Activated T-cell treated with anti-CD3 and anti-CD28 coated beads, Interleukin-2, amount 50 U/mL, for 4 hours (primary cell): ENCODE measurements at regions not wholly inside any gene's neighbourhood (a gene's known extent, or its start where the extent isn't known, plus 50 kb on each side); places are given as distances from the start of the nearest gene placed in this dataset.
A peak's percentile ranks its signal among the peaks of the same experiment; 100 is the strongest.

Source experiments
- ATAC-seq, 2 donors: fragments of 200-7000 bp; cut with Tn5 transposase; one replicate each; pipeline ENCODE4 v1.10.0; 2021
- DNase-seq: peaks from one replicate; pipeline ENCODE4 v3.0.0-alpha.2; 2020
- H3K27me3 Mint-ChIP-seq: one replicate; pipeline ENCODE4 v1.8.0; 2021; ENCODE audit warnings: low read depth, mixed read lengths
- H3K36me3 Mint-ChIP-seq: one replicate; pipeline ENCODE4 v1.8.0; 2022; ENCODE audit warnings: mixed read lengths; ENCODE audit not compliant: insufficient read depth
- H3K4me1 Mint-ChIP-seq: one replicate; pipeline ENCODE4 v1.8.0; 2021; ENCODE audit warnings: low read depth, mixed read lengths
- H3K4me3 Mint-ChIP-seq: one replicate; pipeline ENCODE4 v1.8.0; 2021; ENCODE audit warnings: mild to moderate bottlenecking, moderate library complexity, mixed read lengths
- H3K9me3 Mint-ChIP-seq: one replicate; pipeline ENCODE4 v1.8.0; 2021; ENCODE audit warnings: mixed read lengths

DNA sequence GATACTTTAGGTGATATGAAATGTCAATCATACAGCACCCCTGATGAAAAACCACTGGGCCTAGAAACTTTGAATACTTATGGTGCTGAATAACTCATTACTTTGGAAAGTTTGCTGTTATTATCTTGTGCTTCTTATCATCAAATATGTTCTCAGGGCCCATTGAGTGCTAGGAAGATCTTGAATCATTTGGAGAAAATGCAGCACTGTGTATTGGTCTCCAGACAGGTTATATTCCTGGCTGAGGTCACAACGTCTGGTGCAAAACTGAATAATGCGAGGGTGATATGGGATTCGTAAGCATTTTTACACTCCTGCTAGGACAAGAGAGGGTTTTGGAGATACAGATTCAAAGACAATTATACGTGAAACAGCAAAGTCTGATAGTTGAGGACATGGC, 249.4 kb upstream of the TNC start:
- no peaks in the 10 kb centered on the region for H3K36me3 Mint-ChIP-seq
- no peaks in the 10 kb centered on the region for H3K4me1 Mint-ChIP-seq
- peaks cover 5% of the 10 kb centered on the region for H3K9me3 Mint-ChIP-seq

DNA sequence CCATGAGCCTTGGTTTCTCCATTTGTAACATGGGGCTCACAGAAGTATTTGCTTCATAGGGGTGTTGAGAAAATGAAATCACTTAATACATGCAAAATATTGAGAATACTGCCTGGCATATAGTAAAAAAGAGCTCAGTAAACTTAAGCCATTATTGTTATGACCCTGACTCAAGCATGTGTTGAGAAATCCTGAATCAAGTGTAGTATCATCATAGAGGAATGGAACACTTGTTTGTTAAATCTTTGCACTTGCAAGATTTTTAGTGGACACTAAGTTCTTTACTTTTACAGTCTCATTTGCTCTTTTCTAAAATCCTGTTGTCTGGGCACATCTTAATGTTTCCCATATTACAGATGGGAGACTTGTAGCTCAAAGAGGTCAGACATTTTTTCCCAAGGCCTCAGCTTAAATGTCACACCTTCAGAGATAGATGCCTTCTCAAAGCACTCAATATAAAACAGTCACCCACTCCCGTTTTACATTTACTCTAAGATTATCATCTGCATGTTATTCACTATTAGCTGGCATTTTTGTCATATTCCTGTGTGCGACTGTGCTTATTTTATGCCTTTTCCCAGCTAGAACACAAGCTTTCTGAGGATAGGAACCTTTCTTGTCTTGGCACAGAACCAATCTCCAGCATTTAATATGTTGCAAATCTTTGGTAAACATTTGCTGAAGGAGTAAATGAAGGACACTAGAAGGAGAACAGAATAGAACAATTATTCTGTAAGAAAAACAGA, 250.0 kb upstream of the TNC start:
- H3K4me3 Mint-ChIP-seq, result no peak overlapping the region
- H3K9me3 Mint-ChIP-seq, result peaks cover 5% of the 10 kb centered on the region
- no peaks in the 10 kb centered on the region for H3K4me1 Mint-ChIP-seq
- no peaks in the 10 kb centered on the region for H3K36me3 Mint-ChIP-seq
- ATAC-seq (no peak), DNase-seq (no peak)
- H3K27me3 Mint-ChIP-seq, result peaks cover 5% of the 10 kb centered on the region

More for the DNA sequence above, 249.4 kb upstream of the TNC start:
- ATAC-seq (no peak), DNase-seq (no peak)
- Mint-ChIP-seq H3K4me3 (no peak overlapping the region), H3K27me3 (peaks cover 5% of the 10 kb centered on the region)

DNA sequence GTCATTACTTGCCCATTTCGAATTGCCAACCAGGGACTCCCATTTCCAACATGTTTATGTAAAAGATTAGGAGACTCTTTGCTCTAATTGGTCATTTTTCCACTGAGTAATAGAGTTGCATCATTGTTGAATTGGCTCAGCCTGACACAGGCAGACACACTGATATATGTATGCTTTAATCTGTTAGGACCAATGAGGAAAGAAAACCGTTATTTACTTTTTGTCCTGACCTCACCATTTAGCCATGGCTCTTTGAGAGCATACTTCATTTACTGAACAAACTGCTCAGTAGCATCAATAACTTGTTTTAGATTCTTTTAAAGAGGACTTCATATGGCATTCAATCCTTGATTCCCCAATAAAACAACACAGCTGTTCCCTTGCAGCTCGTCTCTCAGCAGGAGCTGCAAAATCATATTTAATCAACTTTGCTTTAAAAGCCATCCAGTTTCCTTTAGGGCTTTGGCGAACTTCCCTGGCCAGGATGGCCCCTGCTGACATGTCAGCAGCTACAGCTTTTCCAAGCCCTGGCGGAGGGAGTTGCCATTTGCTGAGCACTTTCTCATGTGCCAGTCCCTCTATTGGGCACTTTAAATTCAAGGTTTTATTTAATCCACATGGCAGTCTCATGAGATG, 251.5 kb upstream of the TNC start:
- Mint-ChIP-seq H3K4me3 (no peak overlapping the region), H3K27me3 (no peaks in the 10 kb centered on the region), H3K36me3 (no peaks in the 10 kb centered on the region), H3K4me1 (no peaks in the 10 kb centered on the region), H3K9me3 (peaks cover 5% of the 10 kb centered on the region)
- DNase-seq (no peak), ATAC-seq (no peak)

DNA sequence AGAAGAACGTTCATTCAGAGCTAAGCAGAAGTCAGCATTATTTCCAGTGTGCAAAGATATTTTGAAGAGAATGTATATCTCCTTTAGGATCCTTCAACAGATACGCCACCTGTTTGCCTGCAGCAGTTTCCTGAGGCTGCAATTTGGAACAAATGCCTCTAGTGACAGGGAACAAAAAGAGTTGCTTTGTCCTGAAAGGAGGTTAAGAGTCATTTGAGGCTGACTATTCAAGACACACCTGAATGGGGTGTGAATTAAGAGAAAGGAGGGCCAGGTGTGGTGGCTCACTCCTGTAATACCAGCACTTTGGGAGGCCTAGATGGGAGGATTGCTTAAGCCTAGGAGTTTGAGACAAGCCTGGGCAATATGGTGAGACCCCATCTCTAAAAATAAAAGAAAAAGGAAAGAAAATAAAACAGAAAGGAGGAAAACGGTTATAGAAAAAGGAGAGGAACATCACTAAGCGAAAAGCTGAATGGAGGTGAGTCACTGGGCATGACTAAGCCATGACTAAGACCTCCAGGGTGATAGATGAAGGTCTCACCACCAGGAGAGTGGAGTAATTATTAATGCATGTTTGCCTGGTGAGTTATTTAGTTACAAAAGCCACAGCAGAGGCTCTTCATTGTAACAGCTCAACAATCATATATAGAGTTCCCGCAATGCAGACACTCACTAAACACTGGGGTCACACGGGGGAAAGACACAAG, 255.2 kb upstream of the TNC start:
- DNase-seq (no peak), ATAC-seq (peak; percentile 73 to 83)
- Mint-ChIP-seq H3K4me1 (no peaks in the 10 kb centered on the region), H3K36me3 (no peaks in the 10 kb centered on the region), H3K9me3 (peaks cover 5% of the 10 kb centered on the region), H3K27me3 (no peaks in the 10 kb centered on the region), H3K4me3 (no peak overlapping the region)

DNA sequence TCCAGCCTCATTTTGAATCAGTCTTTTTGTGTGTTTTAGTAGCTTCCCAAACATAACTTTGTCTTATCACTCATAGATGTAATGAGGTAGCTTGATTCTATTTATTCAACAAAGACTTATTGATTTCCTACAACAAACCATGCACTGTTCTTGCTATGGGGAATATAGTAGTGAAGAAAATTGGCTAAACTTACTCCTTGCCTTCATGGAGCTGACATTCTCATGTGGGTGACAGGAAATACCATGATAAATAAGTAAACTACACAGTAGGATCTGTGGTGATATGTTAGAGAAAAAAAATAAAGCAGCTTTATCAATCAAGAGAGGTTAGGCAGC, 255.7 kb upstream of the TNC start:
- no peak for DNase-seq
- ATAC-seq, result no peak
- peaks cover 5% of the 10 kb centered on the region for H3K9me3 Mint-ChIP-seq
- no peak overlapping the region for H3K4me3 Mint-ChIP-seq
- H3K36me3 Mint-ChIP-seq, result no peaks in the 10 kb centered on the region
- H3K4me1 Mint-ChIP-seq, result no peaks in the 10 kb centered on the region
- H3K27me3 Mint-ChIP-seq, result no peaks in the 10 kb centered on the region

DNA sequence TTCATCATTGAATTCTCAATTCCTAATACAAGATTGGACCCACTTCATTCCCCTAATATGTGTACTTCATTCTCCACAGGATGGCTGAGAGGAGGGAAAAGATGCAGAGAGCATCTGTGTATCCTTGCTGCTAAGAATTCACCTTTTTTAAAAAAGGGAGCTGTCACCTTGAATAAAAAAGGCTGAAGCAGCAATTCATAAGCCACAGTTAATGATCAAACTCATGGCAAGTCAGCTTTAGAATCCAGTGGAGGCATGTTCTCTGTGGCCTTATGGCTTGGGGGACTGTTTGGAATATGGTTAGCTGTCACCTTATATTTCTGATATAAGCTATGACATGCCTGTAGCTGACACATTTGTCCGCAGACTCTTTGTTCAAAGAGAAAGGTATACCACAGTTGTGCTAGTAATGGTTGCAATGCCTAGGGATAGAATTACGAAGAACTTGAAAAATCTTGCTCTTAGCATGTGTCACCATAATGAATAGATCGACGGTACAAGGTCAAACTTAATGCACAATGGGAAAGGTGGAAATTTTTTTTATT, 256.8 kb upstream of the TNC start:
- DNase-seq, result no peak
- Mint-ChIP-seq H3K27me3 (no peaks in the 10 kb centered on the region), H3K4me1 (no peaks in the 10 kb centered on the region), H3K9me3 (peaks cover 5% of the 10 kb centered on the region), H3K4me3 (no peak overlapping the region), H3K36me3 (no peaks in the 10 kb centered on the region)
- ATAC-seq, result no peak

DNA sequence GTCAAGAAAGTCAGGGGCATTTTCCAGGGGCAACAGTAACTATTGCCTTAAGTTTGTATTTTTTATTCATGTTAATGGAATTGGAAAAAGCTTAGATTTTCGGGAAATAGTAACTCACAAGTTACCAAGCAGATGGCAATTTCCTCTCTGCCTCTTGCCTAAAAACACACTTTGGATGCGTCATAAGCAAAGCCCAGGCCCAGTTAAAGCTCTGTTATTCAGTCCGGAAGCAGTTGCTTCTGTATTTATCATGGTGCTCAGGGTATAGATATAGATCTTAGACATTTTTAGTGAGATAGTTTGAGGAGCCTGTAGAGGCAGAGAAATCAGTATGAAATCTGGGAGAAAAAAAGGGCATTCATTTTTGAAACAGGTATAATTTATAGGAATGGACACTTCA, 260.3 kb upstream of the TNC start:
- H3K4me1 Mint-ChIP-seq, result no peaks in the 10 kb centered on the region

DNA sequence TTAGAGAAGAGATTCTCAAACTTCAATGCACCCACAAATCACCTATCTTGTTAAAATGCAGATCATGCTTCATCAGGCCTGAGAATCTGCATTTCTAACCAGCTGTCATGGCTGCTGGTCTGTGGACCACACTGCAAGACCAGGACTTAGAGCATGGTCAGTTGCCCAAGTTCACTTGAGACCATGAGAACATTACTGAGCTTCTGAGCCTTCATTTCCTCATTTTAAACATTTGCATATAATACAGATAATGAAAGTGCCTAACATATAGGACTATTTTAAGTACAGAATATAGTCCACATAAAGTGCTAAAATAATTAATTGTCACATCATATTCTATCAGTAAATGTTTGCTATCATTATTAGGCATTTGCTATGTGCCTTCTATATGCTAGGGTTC, 260.8 kb upstream of the TNC start:
- Mint-ChIP-seq H3K27me3 (no peaks in the 10 kb centered on the region), H3K4me3 (no peak overlapping the region), H3K4me1 (no peaks in the 10 kb centered on the region), H3K36me3 (no peaks in the 10 kb centered on the region), H3K9me3 (peaks cover 13% of the 10 kb centered on the region)
- ATAC-seq (no peak), DNase-seq (no peak)

More for the DNA sequence above, 260.3 kb upstream of the TNC start:
- no peak for ATAC-seq
- H3K9me3 Mint-ChIP-seq, result peaks cover 8% of the 10 kb centered on the region
- H3K36me3 Mint-ChIP-seq, result no peaks in the 10 kb centered on the region
- no peak overlapping the region for H3K4me3 Mint-ChIP-seq
- no peaks in the 10 kb centered on the region for H3K27me3 Mint-ChIP-seq
- no peak for DNase-seq

DNA sequence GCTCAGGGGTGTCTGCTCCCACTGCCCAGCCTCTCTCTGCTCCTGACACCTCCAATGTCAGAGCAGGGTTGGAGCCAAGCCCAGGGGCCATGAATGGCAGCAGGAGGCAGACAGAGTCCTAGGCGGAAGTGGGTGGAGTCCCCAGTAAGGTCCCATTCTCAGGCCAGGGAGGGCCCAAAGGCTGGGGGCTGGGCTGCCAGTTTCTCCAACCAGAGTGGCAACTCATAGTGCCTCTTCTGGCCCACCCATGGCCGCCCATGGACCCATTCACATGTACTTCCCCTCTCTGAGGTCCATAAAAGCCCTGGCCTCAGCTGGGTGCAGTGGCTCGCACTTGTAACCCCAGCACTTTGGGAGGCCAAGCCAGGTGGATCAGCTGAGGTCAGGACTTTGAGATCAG, 261.8 kb upstream of the TNC start:
- no peaks in the 10 kb centered on the region for H3K4me1 Mint-ChIP-seq
- no peaks in the 10 kb centered on the region for H3K27me3 Mint-ChIP-seq
- ATAC-seq (no peak), DNase-seq (no peak)
- no peaks in the 10 kb centered on the region for H3K36me3 Mint-ChIP-seq
- peaks cover 15% of the 10 kb centered on the region for H3K9me3 Mint-ChIP-seq
- H3K4me3 Mint-ChIP-seq, result no peak overlapping the region

DNA sequence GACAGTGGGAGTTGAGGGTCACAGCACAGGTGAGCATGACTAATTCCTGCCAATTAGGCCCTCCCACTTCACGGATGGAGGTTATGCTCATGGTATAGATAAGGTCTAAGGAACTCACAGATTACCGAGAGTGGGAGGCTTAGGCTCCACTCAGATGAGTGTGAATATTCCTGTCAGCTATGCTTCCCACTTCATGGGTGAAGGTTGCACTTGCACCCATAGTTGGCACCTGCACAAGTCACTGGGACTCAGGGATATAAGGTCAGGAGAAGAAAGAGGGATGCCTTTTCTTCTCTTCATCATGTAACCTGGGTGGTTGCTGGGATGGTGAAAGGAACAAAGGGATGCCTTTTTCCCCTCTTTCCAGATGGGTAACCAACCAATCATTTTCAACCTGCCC, 264.9 kb upstream of the TNC start:
- Mint-ChIP-seq H3K9me3 (peaks cover 15% of the 10 kb centered on the region), H3K4me1 (no peaks in the 10 kb centered on the region), H3K4me3 (no peak overlapping the region), H3K27me3 (peaks cover 4% of the 10 kb centered on the region), H3K36me3 (no peaks in the 10 kb centered on the region)
- no peak for DNase-seq
- ATAC-seq, result no peak

DNA sequence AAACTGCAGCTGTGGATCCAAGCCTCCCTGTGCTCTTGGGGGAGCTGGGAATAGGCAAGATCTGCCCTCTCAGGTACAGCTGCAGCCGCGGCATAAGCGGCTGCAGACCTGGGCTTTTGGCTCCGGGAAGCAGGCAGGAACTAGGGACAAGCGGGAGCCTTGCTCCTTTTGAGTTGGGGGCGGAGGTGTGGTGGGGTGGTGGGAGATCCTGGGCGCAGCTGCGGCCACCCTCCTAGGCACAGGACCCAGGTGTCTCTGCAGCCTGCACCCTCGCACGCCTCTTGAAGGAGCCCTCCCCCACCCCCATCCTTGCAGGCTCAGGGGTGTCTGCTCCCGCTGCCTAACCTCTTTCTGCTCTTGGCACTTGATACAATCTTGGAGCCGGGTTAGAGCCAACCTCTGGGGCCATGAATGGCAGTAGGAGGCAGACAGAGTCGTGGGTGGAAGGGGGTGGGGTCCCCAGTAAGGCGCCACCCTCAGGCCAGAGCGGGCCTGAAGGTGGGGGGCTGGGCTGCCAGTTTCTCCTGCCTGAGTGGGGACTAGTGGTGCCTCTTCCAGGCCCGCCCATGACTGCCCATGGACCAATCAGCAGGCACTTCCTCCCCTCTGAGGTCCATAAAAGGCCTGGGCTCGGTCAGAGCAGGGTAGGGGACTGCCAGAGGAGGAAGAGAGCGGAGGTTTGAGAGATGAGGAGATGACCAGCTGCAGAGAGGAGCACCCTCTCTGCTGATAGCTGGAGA, 267.6 kb upstream of the TNC start:
- H3K27me3 Mint-ChIP-seq, result peaks cover 7% of the 10 kb centered on the region
- no peak overlapping the region for H3K4me3 Mint-ChIP-seq
- H3K4me1 Mint-ChIP-seq, result no peaks in the 10 kb centered on the region
- ATAC-seq (no peak), DNase-seq (no peak)
- H3K9me3 Mint-ChIP-seq, result peaks cover 15% of the 10 kb centered on the region
- H3K36me3 Mint-ChIP-seq, result no peaks in the 10 kb centered on the region

DNA sequence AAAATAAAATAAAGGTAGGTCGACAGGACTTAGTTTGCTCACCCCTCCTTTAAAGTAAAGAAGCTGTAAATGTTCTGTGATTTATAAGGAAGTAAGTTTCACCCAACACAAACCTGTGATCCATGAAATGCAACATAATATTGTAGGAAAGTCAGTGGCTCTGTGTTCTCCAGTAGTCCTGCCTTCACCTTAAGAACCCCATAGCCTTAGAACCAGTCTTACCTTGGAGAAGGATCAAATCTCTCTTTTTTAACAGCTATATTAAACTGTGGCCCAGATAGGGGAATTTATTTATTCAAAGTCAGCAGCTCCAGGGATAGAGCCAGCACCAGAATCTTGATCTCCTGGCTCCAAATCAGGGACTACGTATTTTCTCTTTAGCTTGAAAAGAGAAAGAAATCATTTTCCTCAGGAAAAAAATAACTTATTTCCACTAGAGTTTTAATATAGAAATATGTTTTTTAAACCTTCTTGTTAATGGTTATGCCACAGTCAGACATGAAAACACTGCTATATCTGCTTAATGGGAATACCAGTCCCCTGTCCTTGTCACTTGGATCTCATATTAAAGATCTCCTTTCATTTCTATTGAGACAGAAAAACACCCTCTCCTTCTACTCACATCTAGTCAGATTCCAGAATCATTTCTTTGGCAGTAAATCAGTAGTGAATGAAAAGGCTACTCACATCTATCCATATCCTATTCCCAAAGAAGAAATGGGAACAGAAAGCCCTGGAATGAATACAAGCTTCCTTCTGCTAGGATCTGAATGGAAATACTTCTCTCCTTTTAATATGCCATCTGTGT, 269.2 kb upstream of the TNC start:
- Mint-ChIP-seq H3K4me1 (no peaks in the 10 kb centered on the region), H3K36me3 (no peaks in the 10 kb centered on the region), H3K4me3 (no peak overlapping the region), H3K9me3 (peaks cover 12% of the 10 kb centered on the region), H3K27me3 (peaks cover 7% of the 10 kb centered on the region)
- DNase-seq, result no peak
- ATAC-seq, result no peak

DNA sequence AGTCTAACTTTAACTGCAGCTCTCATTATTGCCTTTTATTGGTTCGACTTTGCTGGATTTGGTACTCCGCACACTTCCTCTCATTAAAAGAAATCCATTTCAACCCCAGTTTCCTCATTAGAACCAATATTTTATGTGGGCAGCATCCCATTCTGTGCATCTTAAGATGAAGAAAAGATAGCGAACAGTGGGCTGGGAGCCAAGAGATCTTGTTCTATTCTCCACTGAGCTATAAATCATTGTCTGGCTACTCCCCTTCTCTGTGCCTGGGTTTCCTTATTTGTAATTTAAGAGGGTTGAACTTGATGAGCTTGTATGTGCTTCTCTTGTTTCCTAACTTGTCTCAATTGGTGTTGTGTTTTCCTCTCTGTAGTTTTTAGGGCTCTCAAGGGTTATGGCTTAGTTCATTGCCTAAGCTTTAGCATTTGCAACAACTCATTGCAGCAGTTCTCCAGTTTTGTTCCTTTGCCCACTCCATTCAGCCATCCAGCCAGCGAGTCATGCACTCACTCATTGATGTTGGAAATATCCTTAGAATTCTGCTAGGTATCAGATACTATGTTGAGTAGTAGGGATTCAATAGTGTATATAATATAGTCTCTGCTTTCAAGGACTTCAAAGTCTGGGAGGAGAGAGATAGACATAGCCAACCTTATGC, 273.3 kb upstream of the TNC start:
- ATAC-seq (no peak), DNase-seq (no peak)
- Mint-ChIP-seq H3K36me3 (no peaks in the 10 kb centered on the region), H3K9me3 (no peaks in the 10 kb centered on the region), H3K27me3 (peaks cover 3% of the 10 kb centered on the region), H3K4me3 (no peak overlapping the region), H3K4me1 (no peaks in the 10 kb centered on the region)
